BE2C (cell line): ENCODE measurements at regions not wholly inside any gene's neighbourhood (a gene's known extent, or its start where the extent isn't known, plus 50 kb on each side); places are given as distances from the start of the nearest gene placed in this dataset.

Experiments
- DNase-seq: peaks from one replicate; pipeline ENCODE4 v3.0.0-alpha.2; 2020
- H3K27me3 ChIP-seq: fragments of 250-450 bp; sonication (Bioruptor Pico); 2 replicates; pipeline ENCODE4 v1.5.1; 2020; ENCODE audit warnings: mild to moderate bottlenecking
- H3K36me3 ChIP-seq: fragments of 250-450 bp; sonication (Bioruptor Pico); 2 replicates; pipeline ENCODE4 v1.5.1; 2020; ENCODE audit warnings: mild to moderate bottlenecking
- H3K4me1 ChIP-seq: fragments of 250-450 bp; sonication (Bioruptor Pico); 2 replicates; pipeline ENCODE4 v1.5.1; 2020
- H3K4me3 ChIP-seq: 2 replicates; pipeline ENCODE4 v1.5.1; 2011; ENCODE audit warnings: low read depth, low read length
- H3K9me3 ChIP-seq: fragments of 250-450 bp; sonication (Bioruptor Pico); 2 replicates; pipeline ENCODE4 v1.5.1; 2020
- TF ChIP-seq, protein P1 (sequence below): IDR thresholded peaks from 2 replicates; pipeline ENCODE4 v1.5.1; 2012; ENCODE audit warnings: mild to moderate bottlenecking, low read depth, low read length

DNA sequence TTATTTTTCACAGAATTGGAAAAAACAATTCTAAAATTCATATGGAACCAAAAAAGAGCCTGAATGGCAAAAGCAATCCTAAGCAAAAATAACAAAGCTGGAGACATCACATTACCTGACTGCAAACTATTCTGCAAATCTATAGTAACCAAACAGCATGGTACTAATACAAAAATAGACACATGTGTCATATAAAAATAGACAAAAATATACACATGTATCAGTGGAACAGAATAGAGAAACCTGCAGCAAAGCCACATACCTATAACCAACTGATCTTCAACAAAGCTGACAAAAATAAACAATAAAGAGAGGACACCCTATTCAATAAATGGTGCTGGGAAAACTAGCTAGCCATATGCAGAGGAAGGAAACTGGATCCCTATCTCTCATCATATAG, 259.6 kb downstream of the IGSF11 start:
- Histone ChIP-seq H3K36me3 (no peaks in the 10 kb centered on the region), H3K9me3 (no peaks in the 10 kb centered on the region), H3K4me3 (no peak overlapping the region), H3K27me3 (peaks cover 3% of the 10 kb centered on the region), H3K4me1 (no peaks in the 10 kb centered on the region)
- no peak for DNase-seq
- TF ChIP-seq, protein P1, sequence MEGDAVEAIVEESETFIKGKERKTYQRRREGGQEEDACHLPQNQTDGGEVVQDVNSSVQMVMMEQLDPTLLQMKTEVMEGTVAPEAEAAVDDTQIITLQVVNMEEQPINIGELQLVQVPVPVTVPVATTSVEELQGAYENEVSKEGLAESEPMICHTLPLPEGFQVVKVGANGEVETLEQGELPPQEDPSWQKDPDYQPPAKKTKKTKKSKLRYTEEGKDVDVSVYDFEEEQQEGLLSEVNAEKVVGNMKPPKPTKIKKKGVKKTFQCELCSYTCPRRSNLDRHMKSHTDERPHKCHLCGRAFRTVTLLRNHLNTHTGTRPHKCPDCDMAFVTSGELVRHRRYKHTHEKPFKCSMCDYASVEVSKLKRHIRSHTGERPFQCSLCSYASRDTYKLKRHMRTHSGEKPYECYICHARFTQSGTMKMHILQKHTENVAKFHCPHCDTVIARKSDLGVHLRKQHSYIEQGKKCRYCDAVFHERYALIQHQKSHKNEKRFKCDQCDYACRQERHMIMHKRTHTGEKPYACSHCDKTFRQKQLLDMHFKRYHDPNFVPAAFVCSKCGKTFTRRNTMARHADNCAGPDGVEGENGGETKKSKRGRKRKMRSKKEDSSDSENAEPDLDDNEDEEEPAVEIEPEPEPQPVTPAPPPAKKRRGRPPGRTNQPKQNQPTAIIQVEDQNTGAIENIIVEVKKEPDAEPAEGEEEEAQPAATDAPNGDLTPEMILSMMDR = no peak

DNA sequence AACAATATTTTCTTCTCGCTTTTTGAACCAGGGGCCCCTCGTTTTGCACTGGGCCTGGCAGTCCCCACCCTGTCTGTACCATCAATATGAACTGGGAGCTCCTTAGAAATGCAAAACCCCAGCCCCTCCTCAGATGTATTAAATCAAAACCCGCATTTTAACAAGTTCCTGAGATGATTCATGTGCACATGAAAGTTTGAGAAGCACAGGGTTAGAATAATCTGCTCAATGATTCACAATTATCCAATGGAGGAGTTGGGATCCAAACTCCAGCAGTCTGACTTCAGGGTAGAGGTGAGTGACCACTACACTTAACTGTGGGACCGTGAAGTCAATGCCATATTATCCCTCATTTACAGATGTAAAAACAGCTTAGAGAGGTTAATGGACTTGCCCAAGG, 256.4 kb downstream of the IGSF11 start:
- DNase-seq = no peak
- TF ChIP-seq, protein P1 = no peak
- Histone ChIP-seq H3K9me3 (no peaks in the 10 kb centered on the region), H3K4me3 (no peak overlapping the region), H3K27me3 (peaks cover 3% of the 10 kb centered on the region), H3K4me1 (no peaks in the 10 kb centered on the region), H3K36me3 (no peaks in the 10 kb centered on the region)

DNA sequence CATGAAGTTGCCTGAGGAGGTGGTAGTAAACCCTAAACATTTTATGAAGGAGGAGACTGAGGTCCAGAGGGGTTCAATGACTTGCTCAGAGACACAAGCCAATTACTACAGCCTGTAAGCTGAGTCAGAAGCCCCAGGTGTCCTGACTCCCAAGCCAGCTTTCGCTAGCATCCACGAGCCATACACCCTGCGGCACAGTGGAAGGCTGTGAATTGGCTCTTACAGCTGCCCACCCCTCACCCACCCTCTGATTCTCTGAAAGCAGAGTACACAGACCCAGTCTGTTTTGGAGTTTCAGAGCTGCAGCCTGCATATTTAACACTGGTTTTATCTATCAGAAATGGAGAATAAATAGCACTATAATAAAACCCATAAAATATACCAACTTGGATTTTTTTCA, 253.4 kb downstream of the IGSF11 start:
- H3K9me3 ChIP-seq = no peaks in the 10 kb centered on the region
- DNase-seq = no peak
- no peaks in the 10 kb centered on the region for H3K4me1 ChIP-seq
- no peaks in the 10 kb centered on the region for H3K36me3 ChIP-seq
- peaks cover 3% of the 10 kb centered on the region for H3K27me3 ChIP-seq
- TF ChIP-seq, protein P1 = no peak
- no peak overlapping the region for H3K4me3 ChIP-seq

DNA sequence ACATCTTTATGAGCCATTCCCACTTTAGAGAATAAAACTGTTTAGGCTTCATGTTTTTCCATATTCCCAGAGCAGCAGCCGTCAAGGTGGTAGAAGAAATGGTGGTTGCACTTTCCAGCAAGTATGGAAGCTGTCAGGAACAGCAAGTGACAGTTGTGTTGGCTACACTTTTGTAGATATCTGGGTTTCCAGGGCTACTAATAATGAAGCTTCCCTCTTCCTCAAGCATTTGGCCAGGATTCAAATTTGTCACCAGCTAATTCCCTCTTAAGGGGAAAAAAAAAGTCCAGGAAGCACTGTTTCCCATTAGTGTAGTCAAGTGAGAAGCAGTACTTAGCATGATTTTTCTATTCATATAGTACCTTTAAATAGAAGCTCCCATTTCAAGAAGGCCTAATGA, 252.8 kb downstream of the IGSF11 start:
- TF ChIP-seq, protein P1 = no peak
- no peaks in the 10 kb centered on the region for H3K9me3 ChIP-seq
- H3K27me3 ChIP-seq = peaks cover 3% of the 10 kb centered on the region
- no peaks in the 10 kb centered on the region for H3K36me3 ChIP-seq
- H3K4me1 ChIP-seq = no peaks in the 10 kb centered on the region
- DNase-seq = no peak
- no peak overlapping the region for H3K4me3 ChIP-seq

DNA sequence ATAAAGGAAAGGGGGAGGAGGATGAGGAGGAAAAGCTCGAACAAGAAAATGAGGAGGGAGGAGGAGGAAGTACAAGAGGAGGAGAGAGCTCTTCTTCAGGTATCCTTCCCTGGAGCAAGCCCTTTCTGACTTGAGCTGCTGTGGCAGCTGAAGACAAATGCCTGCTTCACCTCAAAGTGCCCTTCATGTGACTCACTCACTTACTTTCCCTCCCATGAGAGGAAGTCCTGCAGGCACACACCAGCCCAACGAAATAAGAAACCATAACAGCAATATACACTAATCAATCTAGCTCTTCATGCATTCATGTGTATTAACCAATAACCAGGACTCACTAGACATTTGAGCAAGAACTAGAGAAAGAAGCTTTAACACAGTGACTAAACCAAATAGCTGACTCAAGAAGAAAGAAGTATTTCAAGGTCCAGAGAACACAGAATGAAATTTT, 251.9 kb downstream of the IGSF11 start:
- TF ChIP-seq, protein P1 = no peak
- Histone ChIP-seq H3K4me3 (no peak overlapping the region), H3K27me3 (peaks cover 3% of the 10 kb centered on the region; the same call in 1 of the 2 replicates), H3K36me3 (no peaks in the 10 kb centered on the region), H3K9me3 (no peaks in the 10 kb centered on the region), H3K4me1 (no peaks in the 10 kb centered on the region)
- no peak for DNase-seq

DNA sequence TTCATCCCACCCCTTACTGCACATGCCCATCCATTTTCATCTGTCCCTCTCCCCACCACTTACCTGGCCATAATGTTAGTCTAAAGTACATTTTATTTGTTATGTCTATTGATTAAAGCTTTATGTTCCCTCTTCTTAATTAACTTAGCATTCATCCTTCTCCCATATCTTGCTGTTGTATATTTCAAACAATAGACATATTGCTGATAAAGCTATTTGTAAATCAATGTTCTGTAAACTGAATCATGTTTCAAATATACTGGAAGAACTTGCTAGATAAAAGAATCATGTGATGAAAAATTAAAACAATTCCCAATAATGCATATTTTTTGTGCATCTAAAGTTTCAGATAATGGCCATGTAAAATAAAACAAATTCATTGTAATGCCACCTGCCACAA, 249.2 kb downstream of the IGSF11 start:
- TF ChIP-seq, protein P1 = no peak
- H3K9me3 ChIP-seq = no peaks in the 10 kb centered on the region

More for the DNA sequence above, 249.2 kb downstream of the IGSF11 start:
- DNase-seq = no peak
- peaks cover 3% of the 10 kb centered on the region; the same call in 1 of the 2 replicates for H3K27me3 ChIP-seq
- H3K36me3 ChIP-seq = no peaks in the 10 kb centered on the region
- H3K4me1 ChIP-seq = no peaks in the 10 kb centered on the region
- H3K4me3 ChIP-seq = no peak overlapping the region
